ENCODE measurements at regions not wholly inside any gene's neighbourhood (a gene's known extent, or its start where the extent isn't known, plus 50 kb on each side); places are given as distances from the start of the nearest gene placed in this dataset.

DNA sequence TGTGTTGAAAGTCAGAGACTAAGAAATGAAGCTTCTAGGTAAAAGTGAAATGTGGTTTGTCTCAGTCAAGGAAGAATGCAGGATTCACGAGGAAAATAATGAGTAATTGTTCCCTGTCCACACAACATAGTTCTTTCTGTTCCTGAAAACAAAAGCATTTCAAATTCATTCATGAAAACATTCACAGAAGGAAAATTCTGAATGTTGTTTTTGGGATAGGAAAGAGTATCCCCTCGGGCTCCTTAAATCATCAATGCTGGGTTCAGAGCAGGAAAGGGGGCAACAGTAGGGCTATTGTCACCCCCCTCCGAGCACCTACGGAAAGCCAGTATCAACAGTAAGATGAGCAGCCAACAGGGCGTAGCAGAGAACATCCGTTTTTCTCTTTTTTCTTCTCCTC is 769.9 kb upstream of the ADAMTS16 start:
- H3K9me3 ChIP-seq (replicated peaks; ENCODE audit: control insufficient read depth, low read depth, low read length) = no peaks in the 10 kb centered on the region
- H3K4me3 ChIP-seq (ENCODE audit: low read length) = no peak overlapping the region
- no peak overlapping the region for H3K27ac ChIP-seq (ENCODE audit: low read length)
- H3K36me3 ChIP-seq (ENCODE audit: control insufficient read depth, insufficient read depth, low read length) = no peaks in the 10 kb centered on the region
- no peaks in the 10 kb centered on the region for H3K4me1 ChIP-seq (ENCODE audit: control insufficient read depth, insufficient read depth, low read length)
- no CpG with 5 or more reads among the region's 6 CpGs for WGBS (ENCODE audit: insufficient coverage)
- H3K27me3 ChIP-seq (ENCODE audit: control insufficient read depth, insufficient read depth, low read length) = no peaks in the 10 kb centered on the region
- DNase-seq = no peak

DNA sequence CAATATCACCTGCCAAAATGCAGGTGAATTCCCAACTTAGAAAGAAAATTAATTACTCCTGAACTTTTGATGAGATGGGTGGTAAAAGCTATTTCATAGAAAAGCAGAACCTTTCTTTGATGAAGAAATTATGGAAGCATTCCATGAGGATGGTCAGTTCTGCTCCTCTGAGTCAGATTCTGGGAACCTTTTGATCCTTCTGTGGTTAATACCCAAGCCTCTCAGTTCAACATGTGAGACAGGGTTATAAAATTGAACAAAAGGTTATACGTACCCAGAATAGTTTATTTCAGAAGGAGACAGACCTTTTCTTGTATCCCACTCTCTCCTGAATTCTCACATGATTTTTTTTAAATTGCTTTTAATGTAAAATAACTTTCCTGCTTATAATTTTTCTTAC is 767.6 kb upstream of the ADAMTS16 start:
- H3K4me3 ChIP-seq (ENCODE audit: low read length) = no peak overlapping the region
- no CpG with 5 or more reads among the region's 1 CpG for WGBS (ENCODE audit: insufficient coverage)
- H3K27me3 ChIP-seq (ENCODE audit: control insufficient read depth, insufficient read depth, low read length) = no peaks in the 10 kb centered on the region
- H3K9me3 ChIP-seq (replicated peaks; ENCODE audit: control insufficient read depth, low read depth, low read length) = no peaks in the 10 kb centered on the region
- DNase-seq = no peak
- H3K36me3 ChIP-seq (ENCODE audit: control insufficient read depth, insufficient read depth, low read length) = no peaks in the 10 kb centered on the region
- no peaks in the 10 kb centered on the region for H3K4me1 ChIP-seq (ENCODE audit: control insufficient read depth, insufficient read depth, low read length)
- no peak overlapping the region for H3K27ac ChIP-seq (ENCODE audit: low read length)

DNA sequence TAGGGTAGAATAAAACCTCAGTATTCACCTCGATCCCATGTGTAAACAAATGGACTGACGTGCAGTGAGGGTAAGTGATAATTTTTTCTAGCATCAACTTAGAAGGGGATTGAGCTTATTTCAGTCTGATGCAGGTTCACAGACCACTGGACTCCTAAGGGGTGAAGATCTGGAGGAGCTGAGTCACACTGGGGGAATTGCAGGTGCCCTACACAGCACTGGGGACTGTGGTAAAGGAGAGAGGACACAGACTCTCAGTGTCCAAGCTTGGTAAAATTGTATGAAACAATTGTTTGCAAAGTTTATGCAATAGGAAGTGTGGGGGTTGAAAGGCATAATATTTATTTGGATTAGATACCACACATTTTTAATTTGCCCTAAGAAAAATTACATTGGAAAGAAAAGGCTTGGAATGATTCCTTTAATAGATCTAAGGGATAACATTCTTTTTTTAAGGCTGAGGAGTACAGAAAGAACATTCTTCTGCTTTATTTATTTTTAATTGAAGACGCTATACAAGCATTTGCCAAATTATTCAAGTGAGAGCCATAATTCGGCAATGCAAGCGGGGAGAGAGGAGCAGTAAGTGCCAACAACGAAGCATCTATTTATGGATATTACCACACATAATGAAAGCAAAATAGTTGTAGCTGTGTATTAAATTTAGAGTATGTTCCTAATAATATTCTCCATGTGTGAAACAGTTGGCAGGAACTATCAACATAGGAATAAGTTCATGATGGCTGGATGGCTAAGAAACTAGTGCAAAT is 766.9 kb upstream of the ADAMTS16 start:
- no peaks in the 10 kb centered on the region for H3K4me1 ChIP-seq (ENCODE audit: control insufficient read depth, insufficient read depth, low read length)
- H3K9me3 ChIP-seq (replicated peaks; ENCODE audit: control insufficient read depth, low read depth, low read length) = no peaks in the 10 kb centered on the region
- no peak overlapping the region for H3K4me3 ChIP-seq (ENCODE audit: low read length)
- H3K36me3 ChIP-seq (ENCODE audit: control insufficient read depth, insufficient read depth, low read length) = no peaks in the 10 kb centered on the region
- no peak overlapping the region for H3K27ac ChIP-seq (ENCODE audit: low read length)
- whole genome bisulfite sequencing (ENCODE audit: insufficient coverage) = 71% methylated on average over 1 of the region's 6 CpGs
- DNase-seq = peak; percentile 27
- H3K27me3 ChIP-seq (ENCODE audit: control insufficient read depth, insufficient read depth, low read length) = no peaks in the 10 kb centered on the region

DNA sequence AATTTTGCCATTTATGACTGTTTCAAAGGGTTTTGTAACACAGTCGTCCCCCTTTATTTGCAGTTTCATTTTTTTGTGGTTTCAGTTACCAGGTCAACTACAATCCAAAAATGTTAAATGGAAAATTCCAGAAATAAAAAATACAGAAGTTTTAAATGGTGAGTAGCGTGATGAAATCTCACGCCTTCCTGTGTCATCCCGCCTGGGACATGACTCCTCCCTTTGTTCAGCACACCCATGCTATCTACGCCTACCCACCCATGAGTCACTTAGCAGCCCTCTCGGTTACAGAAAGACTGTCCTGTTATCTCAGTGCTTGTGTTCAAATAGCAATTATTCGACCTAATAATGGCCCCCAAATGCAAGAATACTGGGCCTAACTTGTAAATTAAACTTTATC is 765.3 kb upstream of the ADAMTS16 start:
- Histone ChIP-seq H3K4me1 (ENCODE audit: control insufficient read depth, insufficient read depth, low read length) (no peaks in the 10 kb centered on the region), H3K27ac (ENCODE audit: low read length) (no peak overlapping the region), H3K27me3 (ENCODE audit: control insufficient read depth, insufficient read depth, low read length) (no peaks in the 10 kb centered on the region), H3K4me3 (ENCODE audit: low read length) (no peak overlapping the region), H3K9me3 (replicated peaks; ENCODE audit: control insufficient read depth, low read depth, low read length) (no peaks in the 10 kb centered on the region), H3K36me3 (ENCODE audit: control insufficient read depth, insufficient read depth, low read length) (no peaks in the 10 kb centered on the region)
- no peak for DNase-seq
- WGBS (ENCODE audit: insufficient coverage) = 100% methylated on average over 2 of the region's 7 CpGs

DNA sequence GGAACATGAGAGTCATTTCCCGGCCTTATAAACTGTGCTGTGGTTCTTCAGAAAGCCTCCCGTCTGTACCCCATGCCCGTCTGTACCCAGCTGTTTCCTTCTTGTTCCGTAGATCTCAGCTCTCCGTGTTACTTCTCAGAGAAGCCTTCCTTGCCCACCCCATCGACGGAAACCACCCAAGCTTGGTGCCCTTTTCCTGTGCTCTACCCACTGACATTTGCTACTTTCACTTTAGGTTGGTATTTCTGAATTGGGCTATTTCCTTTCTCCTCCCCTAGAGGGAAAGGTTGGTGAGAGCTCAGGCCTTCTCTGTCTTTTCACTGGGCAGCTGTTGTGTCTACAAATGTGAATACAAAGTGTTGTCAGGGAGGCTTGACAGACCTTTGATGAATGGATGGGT is 764.5 kb upstream of the ADAMTS16 start:
- Histone ChIP-seq H3K4me1 (ENCODE audit: control insufficient read depth, insufficient read depth, low read length) (no peaks in the 10 kb centered on the region), H3K36me3 (ENCODE audit: control insufficient read depth, insufficient read depth, low read length) (no peaks in the 10 kb centered on the region), H3K27ac (ENCODE audit: low read length) (no peak overlapping the region), H3K4me3 (ENCODE audit: low read length) (no peak overlapping the region), H3K27me3 (ENCODE audit: control insufficient read depth, insufficient read depth, low read length) (no peaks in the 10 kb centered on the region), H3K9me3 (replicated peaks; ENCODE audit: control insufficient read depth, low read depth, low read length) (no peaks in the 10 kb centered on the region)
- no peak for DNase-seq
- WGBS (ENCODE audit: insufficient coverage) = 93% methylated on average over 5 of the region's 7 CpGs

DNA sequence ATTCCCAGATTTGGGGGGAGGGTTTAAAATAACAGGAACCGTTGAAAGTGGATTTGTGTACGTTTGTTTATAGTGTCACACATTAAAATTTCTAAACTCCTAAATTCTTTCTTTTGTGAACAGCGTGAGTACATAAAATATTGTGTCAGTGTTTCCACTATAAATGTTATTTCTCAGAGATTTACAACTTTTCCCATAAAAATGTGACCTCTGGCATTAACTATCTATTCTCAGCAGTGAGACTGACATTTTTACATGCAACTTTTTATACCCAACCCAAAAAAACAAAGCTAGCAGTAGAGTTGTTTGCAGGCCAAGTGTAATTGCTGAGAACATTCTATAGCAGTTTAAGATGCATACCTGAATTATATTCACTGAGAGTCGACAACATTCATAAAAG is 757.0 kb upstream of the ADAMTS16 start:
- H3K27ac ChIP-seq (ENCODE audit: low read length) = no peak overlapping the region
- no peak for DNase-seq
- no peaks in the 10 kb centered on the region for H3K27me3 ChIP-seq (ENCODE audit: control insufficient read depth, insufficient read depth, low read length)
- H3K4me3 ChIP-seq (ENCODE audit: low read length) = no peak overlapping the region
- no CpG with 5 or more reads among the region's 4 CpGs for WGBS (ENCODE audit: insufficient coverage)
- no peaks in the 10 kb centered on the region for H3K9me3 ChIP-seq (replicated peaks; ENCODE audit: control insufficient read depth, low read depth, low read length)
- no peaks in the 10 kb centered on the region for H3K36me3 ChIP-seq (ENCODE audit: control insufficient read depth, insufficient read depth, low read length)
- no peaks in the 10 kb centered on the region for H3K4me1 ChIP-seq (ENCODE audit: control insufficient read depth, insufficient read depth, low read length)

DNA sequence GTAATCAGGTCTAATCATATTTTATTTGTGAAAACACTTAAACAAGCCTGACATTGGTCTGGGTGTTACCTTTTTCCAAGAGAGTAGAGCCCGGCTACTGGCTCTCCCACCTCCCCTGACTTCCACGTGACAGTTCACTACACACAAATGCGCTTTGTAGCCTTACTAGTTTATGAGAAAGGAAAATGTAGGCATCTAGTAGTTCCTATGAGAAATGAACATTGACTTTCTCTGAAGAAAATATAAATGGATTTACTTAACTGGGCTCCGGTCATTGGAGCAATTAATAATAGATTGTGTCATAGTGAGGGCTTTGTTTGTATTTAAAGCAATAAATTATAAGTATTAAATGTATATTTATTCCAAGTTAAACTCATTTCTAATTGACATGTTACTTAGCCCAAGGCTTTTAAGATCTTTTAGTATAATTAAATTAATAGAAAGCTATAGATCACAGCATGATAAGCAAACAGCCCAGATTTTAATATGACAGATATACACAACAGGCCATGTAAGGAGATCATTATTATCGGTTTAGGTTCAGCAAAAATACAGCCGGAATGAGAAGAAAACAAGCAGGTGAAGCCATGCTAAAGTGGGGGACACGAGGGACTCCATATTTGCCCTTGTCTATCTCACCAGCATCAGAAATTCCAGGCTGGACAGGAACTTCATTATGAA is 756.5 kb upstream of the ADAMTS16 start:
- H3K9me3 ChIP-seq (replicated peaks; ENCODE audit: control insufficient read depth, low read depth, low read length) = no peaks in the 10 kb centered on the region
- H3K27me3 ChIP-seq (ENCODE audit: control insufficient read depth, insufficient read depth, low read length) = no peaks in the 10 kb centered on the region
- H3K4me1 ChIP-seq (ENCODE audit: control insufficient read depth, insufficient read depth, low read length) = no peaks in the 10 kb centered on the region
- no peaks in the 10 kb centered on the region for H3K36me3 ChIP-seq (ENCODE audit: control insufficient read depth, insufficient read depth, low read length)
- no peak overlapping the region for H3K27ac ChIP-seq (ENCODE audit: low read length)
- no peak for DNase-seq
- no peak overlapping the region for H3K4me3 ChIP-seq (ENCODE audit: low read length)
- WGBS (ENCODE audit: insufficient coverage) = no CpG with 5 or more reads among the region's 7 CpGs

DNA sequence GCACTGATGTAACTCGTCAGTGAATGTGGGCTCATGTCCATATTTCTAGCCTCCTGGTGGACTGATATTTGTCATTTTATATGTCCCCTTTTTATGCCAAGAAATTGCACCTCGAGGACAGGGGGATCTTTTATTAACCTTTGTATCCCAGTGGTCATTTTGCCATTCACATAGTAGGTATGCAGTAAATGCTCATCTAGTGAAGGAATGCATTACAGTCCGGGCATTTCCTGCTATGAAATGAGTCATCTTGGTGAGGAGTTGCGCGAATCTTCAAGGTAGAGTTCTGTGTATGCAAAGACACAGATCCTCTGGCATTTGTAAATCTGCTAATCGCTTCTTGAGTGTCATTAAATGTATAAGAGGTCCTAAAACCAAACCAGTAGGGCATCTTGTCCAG is 755.5 kb upstream of the ADAMTS16 start:
- H3K27me3 ChIP-seq (ENCODE audit: control insufficient read depth, insufficient read depth, low read length) = no peaks in the 10 kb centered on the region
- no peaks in the 10 kb centered on the region for H3K4me1 ChIP-seq (ENCODE audit: control insufficient read depth, insufficient read depth, low read length)
- H3K27ac ChIP-seq (ENCODE audit: low read length) = no peak overlapping the region
- H3K36me3 ChIP-seq (ENCODE audit: control insufficient read depth, insufficient read depth, low read length) = no peaks in the 10 kb centered on the region
- DNase-seq = no peak
- no peaks in the 10 kb centered on the region for H3K9me3 ChIP-seq (replicated peaks; ENCODE audit: control insufficient read depth, low read depth, low read length)
- WGBS (ENCODE audit: insufficient coverage) = 33% methylated on average over 1 of the region's 6 CpGs
- no peak overlapping the region for H3K4me3 ChIP-seq (ENCODE audit: low read length)

DNA sequence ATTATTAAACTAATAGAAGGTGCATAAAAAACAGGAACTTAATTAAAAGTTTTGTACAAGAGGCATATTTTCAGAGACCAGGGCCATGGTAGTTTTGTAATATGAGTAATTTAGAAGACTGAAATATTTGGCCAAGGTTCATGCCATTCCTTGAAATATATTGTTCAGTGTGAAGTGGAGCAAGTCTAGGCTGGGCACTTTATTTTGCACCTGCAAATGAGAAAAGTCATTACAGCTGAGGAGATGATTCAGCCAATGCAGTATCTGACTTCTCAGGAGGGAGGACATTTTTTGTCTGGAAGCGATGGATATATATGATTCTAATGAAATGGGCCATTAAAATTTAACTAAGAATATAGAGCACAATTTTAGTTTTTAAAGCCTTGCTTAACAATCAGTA is 754.0 kb upstream of the ADAMTS16 start:
- Histone ChIP-seq H3K27me3 (ENCODE audit: control insufficient read depth, insufficient read depth, low read length) (no peaks in the 10 kb centered on the region), H3K27ac (ENCODE audit: low read length) (no peak overlapping the region), H3K4me1 (ENCODE audit: control insufficient read depth, insufficient read depth, low read length) (no peaks in the 10 kb centered on the region), H3K4me3 (ENCODE audit: low read length) (no peak overlapping the region), H3K36me3 (ENCODE audit: control insufficient read depth, insufficient read depth, low read length) (no peaks in the 10 kb centered on the region), H3K9me3 (replicated peaks; ENCODE audit: control insufficient read depth, low read depth, low read length) (no peaks in the 10 kb centered on the region)
- DNase-seq = no peak
- no CpG with 5 or more reads among the region's 1 CpG for WGBS (ENCODE audit: insufficient coverage)

DNA sequence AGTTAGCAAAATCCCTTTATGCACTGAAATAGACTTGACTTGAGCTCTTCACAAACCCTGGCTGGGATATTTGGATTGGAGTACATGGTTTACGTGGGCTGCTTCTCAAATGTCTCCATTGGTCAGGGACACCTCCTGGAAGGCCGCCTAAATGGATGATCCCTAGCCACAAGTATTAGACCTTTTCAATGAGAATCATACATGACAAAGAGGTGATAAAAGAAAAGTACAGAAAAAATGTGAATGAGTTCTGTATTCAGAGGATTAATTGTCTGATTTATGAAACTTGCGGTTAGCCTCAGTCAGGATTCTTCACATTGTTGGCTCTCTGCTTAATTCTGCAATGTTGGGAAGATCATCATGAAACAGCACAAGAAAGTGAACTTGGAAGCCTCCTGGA is 752.8 kb upstream of the ADAMTS16 start:
- Histone ChIP-seq H3K9me3 (replicated peaks; ENCODE audit: control insufficient read depth, low read depth, low read length) (no peaks in the 10 kb centered on the region), H3K27me3 (ENCODE audit: control insufficient read depth, insufficient read depth, low read length) (no peaks in the 10 kb centered on the region), H3K27ac (ENCODE audit: low read length) (no peak overlapping the region), H3K4me1 (ENCODE audit: control insufficient read depth, insufficient read depth, low read length) (no peaks in the 10 kb centered on the region), H3K36me3 (ENCODE audit: control insufficient read depth, insufficient read depth, low read length) (no peaks in the 10 kb centered on the region), H3K4me3 (ENCODE audit: low read length) (no peak overlapping the region)
- 100% methylated on average over 1 of the region's 3 CpGs for WGBS (ENCODE audit: insufficient coverage)
- DNase-seq = no peak

Measured in muscle of leg (tissue), 3 donors.